ENCODE measurements at regions not wholly inside any gene's neighbourhood (a gene's known extent, or its start where the extent isn't known, plus 50 kb on each side); places are given as distances from the start of the nearest gene placed in this dataset.

- DNase-seq (ENCODE audit: low read depth in 2 of 2), result no peak
These were observed 62.6 kb upstream of the MTPN start for GRCh38 chr7:136039577-136040345.

- no peak for DNase-seq (ENCODE audit: low read depth in 2 of 2)
These were observed 59.2 kb upstream of the MTPN start for GRCh38 chr7:136036336-136036735.

- DNase-seq (ENCODE audit: low read depth in 2 of 2), result no peak
These were observed 57.0 kb upstream of the MTPN start for GRCh38 chr7:136034132-136034531.

GRCh38 chr7:136033413-136034031 is 56.4 kb upstream of the MTPN start:
- no peak for DNase-seq (ENCODE audit: low read depth in 2 of 2)

GRCh38 chr7:136030867-136031318 is 53.7 kb upstream of the MTPN start:
- DNase-seq (ENCODE audit: low read depth in 2 of 2), result no peak

- no peak for DNase-seq (ENCODE audit: low read depth in 2 of 2)
These were observed 53.2 kb upstream of the MTPN start for GRCh38 chr7:136030330-136030729.

- DNase-seq (ENCODE audit: low read depth in 2 of 2), result no peak
These were observed 50.0 kb upstream of the MTPN start for GRCh38 chr7:136027160-136027559.

All from stimulated activated CD4-positive, alpha-beta T cell treated with anti-CD3 and anti-CD28 coated beads, Interleukin-4, amount 100 ng/mL, for 48 hours (primary cell).